HFFc6 (cell line): ENCODE measurements at regions not wholly inside any gene's neighbourhood (a gene's known extent, or its start where the extent isn't known, plus 50 kb on each side); places are given as distances from the start of the nearest gene placed in this dataset.

Source experiments
- DNase-seq: peaks from one replicate; pipeline ENCODE4 v3.0.0-alpha.2; 2018
- H3K27ac Mint-ChIP-seq: 2 replicates; pipeline ENCODE4 v1.8.0; 2020; ENCODE audit warnings: mild to moderate bottlenecking, mixed read lengths
- H3K27me3 Mint-ChIP-seq: 2 replicates; pipeline ENCODE4 v1.8.0; 2021; ENCODE audit warnings: mild to moderate bottlenecking, moderate library complexity, mixed read lengths; ENCODE audit not compliant: insufficient read depth
- H3K36me3 Mint-ChIP-seq: 2 replicates; pipeline ENCODE4 v1.8.0; 2021; ENCODE audit warnings: low read depth, mixed read lengths
- H3K4me1 Mint-ChIP-seq: 2 replicates; pipeline ENCODE4 v1.8.0; 2020; ENCODE audit warnings: low read depth, mixed read lengths
- H3K4me3 Mint-ChIP-seq: 2 replicates; pipeline ENCODE4 v1.8.0; 2020; ENCODE audit warnings: mild to moderate bottlenecking, moderate library complexity, mixed read lengths
- H3K9me3 Mint-ChIP-seq: 2 replicates; pipeline ENCODE4 v1.8.0; 2020; ENCODE audit warnings: mild to moderate bottlenecking, mixed read lengths
- CTCF ChIP-seq: fragments of 200-600 bp; sonication (generic); IDR thresholded peaks from 2 replicates; pipeline ENCODE4 v1.5.0; 2021; ENCODE audit warnings: antibody characterized with exemption, mild to moderate bottlenecking

- DNase-seq = no peak
- Mint-ChIP-seq H3K4me1 (no peaks in the 10 kb centered on the region), H3K4me3 (no peak overlapping the region), H3K27ac (no peak overlapping the region), H3K27me3 (no peaks in the 10 kb centered on the region; the same call in 1 of the 2 replicates), H3K9me3 (peaks cover 21% of the 10 kb centered on the region), H3K36me3 (no peaks in the 10 kb centered on the region)
- TF ChIP-seq CTCF = no peak
Measured at GRCh38 chr1:216793303-216793702, 70.1 kb upstream of the ESRRG start.

DNA sequence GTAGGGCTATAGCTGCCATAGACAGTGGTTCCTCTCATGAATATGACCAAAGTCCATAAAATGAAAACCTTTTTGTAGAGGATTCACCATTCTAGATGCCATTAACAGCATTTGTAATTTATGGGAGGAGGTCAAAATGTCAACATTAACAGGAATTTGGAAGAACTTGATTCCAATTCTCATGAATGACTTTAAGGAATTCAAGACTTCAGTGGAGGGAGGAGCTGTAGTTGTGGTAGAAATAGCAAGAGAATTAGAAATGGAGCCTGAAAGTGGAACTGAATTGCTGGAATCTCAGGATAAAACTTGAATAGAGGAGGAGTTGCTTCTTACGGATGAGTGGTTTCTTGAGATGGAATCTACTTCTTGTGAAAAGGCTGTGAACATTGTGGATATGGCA is 65.4 kb upstream of the ESRRG start:
- Mint-ChIP-seq H3K27me3 (peaks cover 1% of the 10 kb centered on the region; the same call in 1 of the 2 replicates), H3K36me3 (no peaks in the 10 kb centered on the region; the same call in 1 of the 2 replicates), H3K4me1 (no peaks in the 10 kb centered on the region), H3K4me3 (no peak overlapping the region), H3K27ac (no peak overlapping the region), H3K9me3 (peaks cover 27% of the 10 kb centered on the region)
- no peak for DNase-seq
- no peak for TF ChIP-seq CTCF

DNA sequence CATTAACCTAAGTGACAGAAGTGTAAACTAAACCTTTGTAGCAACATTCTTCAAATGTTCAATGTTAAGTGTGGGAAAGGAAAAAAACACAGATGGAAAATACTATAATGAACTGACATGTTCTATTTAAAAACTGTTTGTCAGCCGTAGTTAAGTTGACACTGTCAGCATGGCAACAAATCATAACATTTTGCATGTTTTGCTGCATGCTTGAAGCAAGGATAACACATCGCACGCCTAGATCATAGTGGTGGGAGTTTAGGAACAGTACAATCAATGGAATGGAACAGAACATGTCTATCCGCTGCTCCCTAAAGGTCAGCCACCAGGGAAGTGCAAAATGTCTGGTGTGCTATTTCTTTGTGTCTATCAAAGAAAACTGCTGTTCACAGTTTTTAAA is 62.5 kb upstream of the ESRRG start:
- TF ChIP-seq CTCF = no peak
- H3K4me3 Mint-ChIP-seq = no peak overlapping the region
- DNase-seq = no peak
- H3K9me3 Mint-ChIP-seq = peaks cover 21% of the 10 kb centered on the region
- H3K27ac Mint-ChIP-seq = no peak overlapping the region
- no peaks in the 10 kb centered on the region; the same call in 1 of the 2 replicates for H3K36me3 Mint-ChIP-seq
- H3K4me1 Mint-ChIP-seq = no peaks in the 10 kb centered on the region
- peaks cover 1% of the 10 kb centered on the region; the same call in 1 of the 2 replicates for H3K27me3 Mint-ChIP-seq

DNA sequence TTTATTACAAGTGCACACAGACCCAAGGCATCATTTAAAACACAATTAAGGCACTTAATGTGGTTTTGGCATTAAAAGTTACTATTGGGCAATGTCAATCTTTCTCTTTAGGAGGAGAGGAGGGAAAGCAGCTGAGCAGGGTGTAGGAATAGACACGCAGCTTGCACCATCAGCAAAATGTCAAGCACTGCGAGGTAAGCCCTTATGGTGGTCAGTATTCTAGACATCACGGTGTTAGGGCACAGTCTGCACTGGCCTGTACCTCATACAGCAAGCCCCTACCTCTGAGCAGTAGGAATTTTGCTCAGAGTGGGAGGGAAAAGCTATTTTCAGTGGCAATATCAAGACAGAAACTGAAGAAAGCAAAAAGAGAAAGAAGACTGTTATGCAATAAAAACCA is 62.0 kb upstream of the ESRRG start:
- peaks cover 1% of the 10 kb centered on the region; the same call in 1 of the 2 replicates for H3K27me3 Mint-ChIP-seq
- no peaks in the 10 kb centered on the region for H3K4me1 Mint-ChIP-seq
- no peak overlapping the region for H3K27ac Mint-ChIP-seq
- no peak for DNase-seq
- H3K4me3 Mint-ChIP-seq = no peak overlapping the region
- TF ChIP-seq CTCF = no peak
- peaks cover 21% of the 10 kb centered on the region for H3K9me3 Mint-ChIP-seq
- H3K36me3 Mint-ChIP-seq = no peaks in the 10 kb centered on the region; the same call in 1 of the 2 replicates

DNA sequence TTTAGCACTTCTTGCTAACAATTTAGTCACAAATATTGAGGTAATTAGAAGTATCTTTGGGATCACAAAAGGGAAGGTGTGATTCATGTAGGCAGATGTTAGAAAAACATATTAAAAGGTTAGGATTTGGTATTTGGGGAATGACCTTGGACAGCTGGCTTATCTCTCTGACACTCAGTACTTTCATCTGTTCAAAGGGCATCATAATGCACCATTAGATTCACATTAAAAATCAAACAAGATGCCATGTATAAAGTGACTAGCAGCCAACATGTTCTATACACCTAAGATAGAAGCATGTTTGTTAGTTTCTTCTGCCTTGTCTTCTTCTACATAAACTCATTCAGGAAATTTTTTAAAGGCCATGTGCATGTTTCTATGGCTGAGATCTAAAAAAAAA is 56.5 kb upstream of the ESRRG start:
- DNase-seq = no peak
- no peak overlapping the region for H3K4me3 Mint-ChIP-seq
- H3K27me3 Mint-ChIP-seq = no peaks in the 10 kb centered on the region; the same call in 1 of the 2 replicates
- no peaks in the 10 kb centered on the region for H3K36me3 Mint-ChIP-seq
- H3K27ac Mint-ChIP-seq = no peak overlapping the region
- H3K9me3 Mint-ChIP-seq = peaks cover 13% of the 10 kb centered on the region
- TF ChIP-seq CTCF = no peak
- no peaks in the 10 kb centered on the region for H3K4me1 Mint-ChIP-seq

- Mint-ChIP-seq H3K36me3 (no peaks in the 10 kb centered on the region), H3K9me3 (peaks cover 9% of the 10 kb centered on the region), H3K27me3 (no peaks in the 10 kb centered on the region; the same call in 1 of the 2 replicates), H3K4me3 (no peak overlapping the region), H3K4me1 (no peaks in the 10 kb centered on the region), H3K27ac (no peak overlapping the region)
- DNase-seq = no peak
- TF ChIP-seq CTCF = no peak
Measured at GRCh38 chr1:216778737-216779136, 55.5 kb upstream of the ESRRG start.
